Endothelial cell (in vitro differentiated cells): ENCODE measurements at regions not wholly inside any gene's neighbourhood (a gene's known extent, or its start where the extent isn't known, plus 50 kb on each side); places are given as distances from the start of the nearest gene placed in this dataset.

Experiments
- DNase-seq: peaks from one replicate; pipeline ENCODE4 v3.0.0; 2021; ENCODE audit warnings: low spot score
- H3K27ac Mint-ChIP-seq: one replicate; pipeline ENCODE4 v1.8.0; 2021; ENCODE audit warnings: mixed read lengths, inconsistent platforms; ENCODE audit not compliant: unreplicated experiment
- H3K27me3 Mint-ChIP-seq: one replicate; pipeline ENCODE4 v1.8.0; 2021; ENCODE audit warnings: mild to moderate bottlenecking, moderate library complexity, mixed read lengths, inconsistent platforms; ENCODE audit not compliant: unreplicated experiment
- H3K36me3 Mint-ChIP-seq: one replicate; pipeline ENCODE4 v1.8.0; 2021; ENCODE audit warnings: mild to moderate bottlenecking, low read depth, mixed read lengths, inconsistent platforms; ENCODE audit not compliant: unreplicated experiment
- H3K4me1 Mint-ChIP-seq: one replicate; pipeline ENCODE4 v1.8.0; 2021; ENCODE audit warnings: mild to moderate bottlenecking, mixed read lengths, inconsistent platforms; ENCODE audit not compliant: unreplicated experiment
- H3K4me3 Mint-ChIP-seq: one replicate; pipeline ENCODE4 v1.8.0; 2021; ENCODE audit warnings: mild to moderate bottlenecking, mixed read lengths, inconsistent platforms; ENCODE audit not compliant: unreplicated experiment
- H3K9me3 Mint-ChIP-seq: one replicate; pipeline ENCODE4 v1.8.0; 2021; ENCODE audit warnings: mixed read lengths, inconsistent platforms; ENCODE audit not compliant: unreplicated experiment
- TF ChIP-seq, protein P1 (sequence below): fragments of 200-600 bp; sonication (generic); IDR thresholded peaks from one replicate; pipeline ENCODE4 v1.5.0; 2021; ENCODE audit warnings: antibody characterized with exemption; ENCODE audit not compliant: unreplicated experiment

DNA sequence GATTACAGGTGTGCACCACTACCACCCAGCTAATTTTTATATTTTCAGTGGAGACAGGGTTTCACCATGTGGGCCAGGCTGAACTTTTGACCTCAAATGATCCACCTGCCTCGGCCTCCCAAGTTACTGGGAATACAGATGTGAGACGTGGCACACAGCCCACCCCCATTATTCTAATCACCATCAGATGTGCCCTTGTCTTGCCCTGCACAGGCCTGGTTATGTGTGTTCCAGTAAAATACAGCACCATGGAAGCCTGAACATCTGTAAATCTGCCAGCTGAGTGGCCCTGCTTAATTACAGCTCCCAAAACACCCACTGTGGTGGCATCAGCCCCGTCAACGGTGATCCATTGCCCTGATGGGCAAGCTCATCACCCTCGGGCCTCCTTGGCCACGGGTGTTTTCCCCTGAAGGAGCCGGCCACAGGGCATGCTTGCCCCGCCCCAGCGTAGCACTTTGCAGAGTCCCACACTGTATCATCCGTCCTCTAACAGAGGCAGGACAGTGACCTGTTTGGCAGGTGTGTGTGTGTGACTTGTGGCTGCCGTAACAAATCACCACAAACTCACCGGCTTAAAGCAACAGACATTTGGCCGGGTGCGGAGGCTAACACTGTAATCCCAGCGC is 74.5 kb downstream of the RBFOX3 start:
- Mint-ChIP-seq H3K27me3 (peaks cover 8% of the 10 kb centered on the region), H3K4me1 (peaks cover 3% of the 10 kb centered on the region), H3K9me3 (no peaks in the 10 kb centered on the region), H3K4me3 (no peak overlapping the region), H3K27ac (no peak overlapping the region), H3K36me3 (no peaks in the 10 kb centered on the region)
- no peak for DNase-seq
- TF ChIP-seq, protein P1, sequence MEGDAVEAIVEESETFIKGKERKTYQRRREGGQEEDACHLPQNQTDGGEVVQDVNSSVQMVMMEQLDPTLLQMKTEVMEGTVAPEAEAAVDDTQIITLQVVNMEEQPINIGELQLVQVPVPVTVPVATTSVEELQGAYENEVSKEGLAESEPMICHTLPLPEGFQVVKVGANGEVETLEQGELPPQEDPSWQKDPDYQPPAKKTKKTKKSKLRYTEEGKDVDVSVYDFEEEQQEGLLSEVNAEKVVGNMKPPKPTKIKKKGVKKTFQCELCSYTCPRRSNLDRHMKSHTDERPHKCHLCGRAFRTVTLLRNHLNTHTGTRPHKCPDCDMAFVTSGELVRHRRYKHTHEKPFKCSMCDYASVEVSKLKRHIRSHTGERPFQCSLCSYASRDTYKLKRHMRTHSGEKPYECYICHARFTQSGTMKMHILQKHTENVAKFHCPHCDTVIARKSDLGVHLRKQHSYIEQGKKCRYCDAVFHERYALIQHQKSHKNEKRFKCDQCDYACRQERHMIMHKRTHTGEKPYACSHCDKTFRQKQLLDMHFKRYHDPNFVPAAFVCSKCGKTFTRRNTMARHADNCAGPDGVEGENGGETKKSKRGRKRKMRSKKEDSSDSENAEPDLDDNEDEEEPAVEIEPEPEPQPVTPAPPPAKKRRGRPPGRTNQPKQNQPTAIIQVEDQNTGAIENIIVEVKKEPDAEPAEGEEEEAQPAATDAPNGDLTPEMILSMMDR, result no peak

DNA sequence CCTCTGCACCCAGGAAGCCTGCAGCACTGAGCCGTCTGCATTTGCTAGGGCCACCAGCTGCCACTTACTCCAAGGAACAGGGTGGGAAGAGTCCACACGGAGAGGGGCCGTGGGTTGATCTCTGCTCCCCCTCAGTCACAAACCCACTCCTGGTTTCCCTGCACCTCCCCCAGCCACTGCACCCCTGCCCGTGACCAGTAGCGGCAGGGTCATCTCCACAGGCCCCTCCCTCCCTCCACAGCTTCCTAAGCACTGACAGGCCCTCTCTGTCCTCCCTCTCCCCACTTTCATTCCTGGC is 75.2 kb downstream of the RBFOX3 start:
- Mint-ChIP-seq H3K36me3 (no peaks in the 10 kb centered on the region), H3K9me3 (no peaks in the 10 kb centered on the region), H3K4me1 (peaks cover 3% of the 10 kb centered on the region), H3K4me3 (no peak overlapping the region), H3K27me3 (peaks cover 8% of the 10 kb centered on the region), H3K27ac (no peak overlapping the region)
- TF ChIP-seq, protein P1, result no peak
- no peak for DNase-seq

DNA sequence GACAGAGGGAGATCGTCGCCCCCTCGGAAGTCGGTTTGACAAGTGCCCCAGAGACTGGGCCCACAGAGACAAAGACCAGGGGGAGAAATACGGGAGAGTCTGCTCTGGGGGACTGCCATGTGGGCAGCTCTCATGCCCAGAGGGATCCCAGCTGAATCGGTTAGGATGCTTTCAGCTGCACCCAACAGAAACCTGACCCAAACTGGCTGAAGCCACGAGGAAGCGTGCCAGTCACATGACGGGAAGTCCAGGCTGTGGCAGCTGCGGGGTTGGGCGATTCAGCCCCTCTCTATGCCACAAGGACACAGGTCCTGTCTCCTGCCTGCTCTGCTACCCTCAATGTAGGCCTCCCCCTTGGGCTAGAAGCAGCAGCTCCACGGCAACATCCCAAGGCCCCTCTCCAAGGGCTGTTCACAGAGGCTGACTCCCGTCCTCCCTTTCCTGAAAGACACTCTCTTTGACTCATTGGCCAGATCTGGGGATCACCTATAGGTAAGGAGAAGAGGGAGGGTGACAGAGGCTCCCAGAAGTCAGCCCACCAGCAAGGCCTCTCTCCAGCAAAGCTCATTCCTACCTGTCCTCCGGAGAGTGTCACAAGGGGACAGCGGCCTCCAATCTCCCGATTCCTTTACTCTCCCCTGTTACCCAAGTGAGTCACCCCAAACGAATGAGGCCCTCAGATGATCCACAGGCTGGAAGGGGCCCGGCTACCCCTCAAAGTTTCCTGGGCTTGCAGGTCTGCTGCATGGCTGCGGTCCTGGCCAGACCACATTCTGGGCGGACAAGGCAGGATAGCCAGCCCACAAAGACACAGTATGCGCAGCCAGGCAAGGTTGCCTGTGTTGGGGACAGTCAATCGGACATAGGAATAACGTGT is 75.8 kb downstream of the RBFOX3 start:
- Mint-ChIP-seq H3K9me3 (no peaks in the 10 kb centered on the region), H3K4me1 (peaks cover 2% of the 10 kb centered on the region), H3K36me3 (no peaks in the 10 kb centered on the region), H3K27me3 (peaks cover 9% of the 10 kb centered on the region), H3K27ac (no peak overlapping the region), H3K4me3 (no peak overlapping the region)
- TF ChIP-seq, protein P1, result no peak
- DNase-seq, result no peak

DNA sequence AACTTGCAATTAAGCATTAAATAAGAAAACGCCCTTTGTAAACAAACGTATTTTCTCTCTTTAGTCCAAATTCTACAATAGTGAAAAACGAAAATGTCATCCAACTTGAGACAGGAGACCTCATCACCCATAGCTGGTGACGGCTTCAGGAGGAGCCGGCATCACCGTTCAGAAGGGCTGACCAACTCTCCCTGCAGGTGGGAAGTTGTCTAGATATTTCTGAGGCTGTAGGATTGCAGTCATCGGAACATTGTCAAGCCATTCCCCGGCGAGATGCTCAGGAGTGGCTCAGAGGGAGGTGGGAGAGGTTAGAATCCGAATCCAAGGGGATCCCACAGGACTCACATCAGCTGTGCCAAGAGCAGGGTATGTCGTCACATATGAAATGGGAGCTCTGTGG is 76.7 kb downstream of the RBFOX3 start:
- no peak overlapping the region for H3K4me3 Mint-ChIP-seq
- H3K36me3 Mint-ChIP-seq, result no peaks in the 10 kb centered on the region
- no peaks in the 10 kb centered on the region for H3K9me3 Mint-ChIP-seq
- H3K27me3 Mint-ChIP-seq, result peaks cover 9% of the 10 kb centered on the region
- no peak for DNase-seq
- H3K27ac Mint-ChIP-seq, result no peak overlapping the region
- TF ChIP-seq, protein P1, result no peak
- H3K4me1 Mint-ChIP-seq, result no peaks in the 10 kb centered on the region

DNA sequence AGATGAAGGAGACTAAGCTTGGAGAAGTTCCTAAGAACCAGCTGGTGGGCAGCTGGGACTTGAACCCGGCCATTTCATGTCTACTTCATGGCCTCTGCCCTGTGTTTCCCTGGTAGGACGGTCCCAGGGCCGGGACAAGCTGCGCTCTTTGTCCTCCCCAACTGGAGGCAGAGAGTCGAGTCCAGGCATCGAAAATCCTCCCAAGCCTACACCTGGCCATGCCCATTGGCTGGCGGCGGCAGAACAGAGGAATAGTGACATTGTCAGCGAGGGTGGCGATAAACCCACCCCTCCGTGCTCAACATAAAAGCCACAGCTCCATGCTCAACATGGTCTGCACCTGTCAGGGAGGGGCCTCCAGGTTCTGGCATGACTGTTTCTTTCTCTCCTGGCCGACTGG is 77.7 kb downstream of the RBFOX3 start:
- no peak for DNase-seq
- no peak overlapping the region for H3K27ac Mint-ChIP-seq
- TF ChIP-seq, protein P1, result no peak
- H3K36me3 Mint-ChIP-seq, result no peaks in the 10 kb centered on the region
- no peaks in the 10 kb centered on the region for H3K4me1 Mint-ChIP-seq
- H3K27me3 Mint-ChIP-seq, result peaks cover 9% of the 10 kb centered on the region
- no peaks in the 10 kb centered on the region for H3K9me3 Mint-ChIP-seq
- no peak overlapping the region for H3K4me3 Mint-ChIP-seq
